Neutrophil (primary cell): ENCODE measurements at regions not wholly inside any gene's neighbourhood (a gene's known extent, or its start where the extent isn't known, plus 50 kb on each side); places are given as distances from the start of the nearest gene placed in this dataset.

Source experiments
- H3K27ac ChIP-seq: fragments of 200-600 bp; sonication (generic); 2 replicates; pipeline ENCODE4 v1.5.1; 2016; ENCODE audit warnings: mild to moderate bottlenecking, moderate library complexity
- H3K27me3 ChIP-seq: fragments of 200-600 bp; sonication (generic); 2 replicates; pipeline ENCODE4 v1.6.0; 2016; ENCODE audit warnings: mild to moderate bottlenecking
- H3K36me3 ChIP-seq: fragments of 200-600 bp; sonication (generic); 2 replicates; pipeline ENCODE4 v1.5.1; 2017
- H3K4me1 ChIP-seq, 2 experiments: fragments of 200-600 bp in 1 of 2; sonication (generic) in 1 of 2; 1 replicate in 1 of 2; 2 replicates in 1 of 2; pipeline versions ENCODE4 v1.5.1 to v1.6.1; 2013 to 2016; ENCODE audit warnings: low read depth in 1 of 2, low read length in 1 of 2, mild to moderate bottlenecking in 1 of 2, moderate library complexity in 1 of 2; ENCODE audit not compliant: control insufficient read depth in 1 of 2, insufficient read depth in 1 of 2
- H3K4me3 ChIP-seq, 2 experiments: fragments of 200-600 bp in 1 of 2; sonication (generic) in 1 of 2; 1 replicate in 1 of 2; 2 replicates in 1 of 2; pipeline ENCODE4 v1.5.1; 2013 to 2016; ENCODE audit warnings: low read depth in 1 of 2, low read length in 1 of 2, mild to moderate bottlenecking in 1 of 2, moderate library complexity in 1 of 2
- H3K9me3 ChIP-seq: fragments of 200-600 bp; sonication (generic); 2 replicates; pipeline ENCODE4 v1.5.1; 2016
- CTCF ChIP-seq: fragments of 200-600 bp; sonication (generic); IDR thresholded peaks from 2 replicates; pipeline ENCODE4 v1.5.1; 2016; ENCODE audit warnings: antibody characterized with exemption

- Histone ChIP-seq H3K27ac (no peak overlapping the region), H3K4me3 (no peak overlapping the region), H3K9me3 (no peaks in the 10 kb centered on the region), H3K4me1 (peaks cover 18 to 29% of the 10 kb centered on the region in 2 experiments), H3K36me3 (no peaks in the 10 kb centered on the region), H3K27me3 (no peaks in the 10 kb centered on the region)
- TF ChIP-seq CTCF: no peak
These were observed 60.0 kb upstream of the SERTAD2 start for GRCh38 chr2:64713686-64714085.

- peaks cover 9 to 34% of the 10 kb centered on the region in 2 experiments for H3K4me1 ChIP-seq
- H3K36me3 ChIP-seq: no peaks in the 10 kb centered on the region
- TF ChIP-seq CTCF: no peak
- no peak overlapping the region for H3K27ac ChIP-seq
- H3K4me3 ChIP-seq: no peak overlapping the region
- no peaks in the 10 kb centered on the region for H3K27me3 ChIP-seq
- no peaks in the 10 kb centered on the region for H3K9me3 ChIP-seq
These were observed 62.9 kb upstream of the SERTAD2 start for GRCh38 chr2:64716569-64716968.

GRCh38 chr2:64718250-64718885 lies 64.7 kb upstream of the SERTAD2 start:
- Histone ChIP-seq H3K4me3 (no peak overlapping the region), H3K36me3 (no peaks in the 10 kb centered on the region), H3K4me1 (peaks cover 0 to 22% of the 10 kb centered on the region in 2 experiments), H3K9me3 (no peaks in the 10 kb centered on the region), H3K27me3 (no peaks in the 10 kb centered on the region), H3K27ac (no peak overlapping the region)
- TF ChIP-seq CTCF: no peak

GRCh38 chr2:64720535-64721319 lies 67.0 kb upstream of the SERTAD2 start:
- Histone ChIP-seq H3K4me1 (peaks cover 0 to 22% of the 10 kb centered on the region in 2 experiments), H3K27ac (peak overlapping the region; percentile 22), H3K9me3 (no peaks in the 10 kb centered on the region), H3K36me3 (no peaks in the 10 kb centered on the region), H3K4me3 (no peak overlapping the region), H3K27me3 (no peaks in the 10 kb centered on the region)
- no peak for TF ChIP-seq CTCF

GRCh38 chr2:64721320-64721623 lies 67.6 kb upstream of the SERTAD2 start:
- TF ChIP-seq CTCF: no peak
- Histone ChIP-seq H3K4me1 (peaks cover 0 to 22% of the 10 kb centered on the region in 2 experiments), H3K36me3 (no peaks in the 10 kb centered on the region), H3K27me3 (no peaks in the 10 kb centered on the region), H3K27ac (no peak overlapping the region), H3K4me3 (no peak overlapping the region), H3K9me3 (no peaks in the 10 kb centered on the region)
